HG03354 (cell line): ENCODE measurements at regions not wholly inside any gene's neighbourhood (a gene's known extent, or its start where the extent isn't known, plus 50 kb on each side); places are given as distances from the start of the nearest gene placed in this dataset.

Source experiments
- ATAC-seq: cut with Tn5 transposase; IDR thresholded peaks from one replicate; pipeline ENCODE4 v1.9.1; 2021; ENCODE audit warnings: mild to moderate bottlenecking; ENCODE audit not compliant: unreplicated experiment, poor library complexity, severe bottlenecking

DNA sequence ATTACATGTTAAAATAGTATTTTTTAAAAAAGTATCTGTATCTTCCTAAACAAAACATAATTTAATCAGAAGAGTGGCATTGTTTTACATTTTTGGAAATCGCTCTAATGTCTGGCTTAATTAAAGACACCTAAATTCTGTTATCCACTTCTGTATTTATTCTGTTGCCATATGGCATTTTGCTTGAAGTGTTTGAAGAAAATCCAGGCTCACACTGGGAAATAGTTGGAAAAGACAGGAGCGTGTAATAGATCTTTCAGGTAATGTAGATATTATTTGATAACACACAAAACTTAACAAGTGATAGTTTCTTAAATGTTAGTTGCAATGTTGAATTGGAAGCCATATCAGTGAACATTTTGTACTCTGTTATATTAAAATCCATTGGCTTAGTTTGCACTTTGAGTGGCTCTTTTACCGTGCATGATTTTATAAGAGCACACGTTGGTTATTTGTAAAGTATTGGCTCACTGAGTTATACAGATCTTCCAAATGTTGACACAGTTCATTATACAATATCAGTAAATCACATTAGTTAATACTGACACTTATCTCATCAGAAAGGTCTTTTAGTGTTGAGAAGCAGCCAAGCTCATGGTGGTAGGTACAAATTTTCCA lies 128.4 kb upstream of the NPVF start:
- ATAC-seq = no peak

DNA sequence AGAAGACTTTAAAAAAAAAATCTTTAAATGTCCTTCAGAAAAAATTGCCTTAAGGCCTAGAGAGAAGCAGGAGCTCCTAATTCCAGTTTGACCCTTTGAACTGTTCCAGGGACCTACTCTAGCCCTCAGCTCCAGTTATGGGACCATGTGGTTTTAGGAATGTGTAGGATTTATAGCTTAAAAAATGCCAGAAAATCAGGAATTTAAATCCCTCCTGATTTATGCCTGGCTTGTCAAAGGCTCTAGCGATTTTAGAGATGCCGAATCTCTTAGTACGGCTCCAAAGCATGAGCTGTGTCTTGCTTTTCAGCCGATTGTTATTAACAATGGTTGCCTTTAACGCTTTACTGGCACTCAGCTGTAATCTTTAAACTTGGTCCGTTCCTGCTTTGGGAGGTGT lies 130.6 kb upstream of the NPVF start:
- ATAC-seq = no peak

DNA sequence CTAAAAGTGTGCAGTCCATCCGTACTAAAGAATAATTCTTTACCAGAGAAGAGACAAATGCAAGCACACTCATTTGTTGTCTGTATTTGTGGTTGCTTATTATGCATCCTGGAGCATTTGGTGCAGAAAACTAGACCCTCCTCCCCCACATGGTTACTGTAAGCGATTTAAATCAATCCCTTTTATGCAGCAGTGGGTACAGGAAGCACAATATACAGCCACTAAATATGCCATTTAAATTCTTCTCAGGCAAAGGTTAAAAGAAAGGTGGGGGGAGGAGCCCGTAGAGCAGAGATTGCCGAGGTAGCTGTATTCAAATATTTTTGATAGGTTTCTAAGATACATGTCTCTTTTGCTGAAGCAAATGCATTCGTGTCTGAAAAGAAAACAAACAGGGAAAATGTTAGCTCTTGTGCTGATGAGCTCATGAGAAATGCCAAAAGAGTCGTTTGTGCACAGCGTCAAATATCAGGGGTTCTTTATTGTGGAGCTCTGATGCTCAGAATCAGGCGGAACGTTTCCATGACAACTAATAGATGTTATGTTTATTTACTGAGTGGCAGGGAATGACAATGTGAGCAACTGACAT lies 131.3 kb upstream of the NPVF start:
- no peak for ATAC-seq

DNA sequence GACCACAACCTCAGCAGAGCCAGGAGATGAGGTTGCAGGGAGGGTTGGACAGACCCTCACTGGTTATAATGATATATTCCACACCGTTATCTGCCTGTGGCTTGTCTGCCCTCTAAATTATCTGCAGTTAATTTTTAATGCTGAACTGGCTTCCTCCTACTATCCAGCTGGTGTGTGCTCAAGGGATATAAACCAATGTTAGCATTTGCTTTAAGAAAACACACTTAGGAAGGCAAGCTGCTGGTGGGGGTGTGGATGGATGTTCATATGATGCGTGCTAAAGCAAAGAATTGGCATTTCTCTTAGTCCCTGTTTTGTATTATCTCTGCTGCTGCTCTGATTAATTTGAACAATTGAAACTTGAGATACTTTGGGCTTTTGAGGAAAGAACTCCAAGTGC lies 132.2 kb upstream of the NPVF start:
- no peak for ATAC-seq

DNA sequence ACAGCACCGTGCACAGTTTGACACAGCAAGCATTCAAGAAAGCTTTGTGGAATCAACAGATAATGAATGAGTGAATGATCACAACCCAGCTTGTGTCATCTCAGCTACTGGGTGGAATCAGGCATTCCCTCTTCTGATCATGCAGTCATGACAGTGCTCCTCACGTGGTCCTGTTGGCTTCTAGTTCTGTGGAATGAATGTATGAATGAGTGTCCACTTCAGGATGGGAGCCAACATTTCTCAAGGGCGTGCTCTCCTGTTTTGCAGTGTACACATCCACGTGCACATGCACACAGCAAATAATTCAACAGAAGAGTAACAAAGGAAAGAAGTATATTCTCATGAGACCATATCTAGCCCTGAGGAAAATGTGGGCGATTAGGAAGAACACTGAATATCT lies 133.1 kb upstream of the NPVF start:
- no peak for ATAC-seq

DNA sequence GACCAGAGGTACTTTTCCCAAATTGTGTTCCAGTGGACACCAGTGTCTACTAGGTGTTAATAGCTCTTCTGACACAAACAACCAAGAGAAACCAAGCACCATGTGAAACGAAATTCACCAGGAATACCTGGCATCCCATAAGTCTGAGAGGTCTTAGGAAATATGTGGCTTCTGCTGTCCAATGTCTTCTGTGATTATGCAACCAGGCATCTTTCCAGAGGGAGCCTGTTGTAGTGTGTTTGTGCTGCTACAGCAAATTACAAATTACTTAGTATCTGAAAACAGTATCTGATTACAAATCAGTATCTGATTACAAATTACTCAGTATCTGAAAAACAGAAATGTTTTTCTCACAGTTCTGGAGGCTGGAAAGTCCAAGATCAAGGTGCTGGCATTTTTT lies 133.6 kb upstream of the NPVF start:
- no peak for ATAC-seq

DNA sequence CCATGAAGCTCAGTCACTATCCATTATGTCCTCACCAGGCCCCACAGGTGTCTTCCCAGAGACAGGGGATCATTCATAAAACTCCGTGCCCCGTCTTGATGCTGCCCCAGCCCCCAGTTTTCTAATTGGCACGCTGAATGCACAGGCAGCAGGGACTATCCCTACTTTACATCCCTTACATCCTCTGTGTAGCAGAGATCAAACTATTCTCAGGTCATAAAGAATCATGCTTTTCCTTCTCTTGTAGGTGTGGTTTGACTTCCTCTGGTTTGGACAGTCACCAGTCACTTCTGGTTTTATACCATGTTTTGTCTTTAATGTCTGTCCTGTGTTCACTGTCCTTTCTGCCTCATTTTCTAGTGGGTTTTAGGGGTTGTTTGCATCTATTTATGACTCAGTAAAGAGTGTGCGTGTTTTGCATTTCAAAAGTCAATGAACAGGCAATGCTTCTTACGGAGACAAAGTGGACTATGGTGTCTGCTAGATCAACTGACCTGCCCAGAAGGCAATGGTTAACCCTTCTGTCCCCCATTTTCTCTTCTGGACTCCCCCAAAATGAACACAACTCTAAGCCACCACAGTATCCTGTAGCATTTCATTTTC lies 140.4 kb upstream of the NPVF start:
- no peak for ATAC-seq

DNA sequence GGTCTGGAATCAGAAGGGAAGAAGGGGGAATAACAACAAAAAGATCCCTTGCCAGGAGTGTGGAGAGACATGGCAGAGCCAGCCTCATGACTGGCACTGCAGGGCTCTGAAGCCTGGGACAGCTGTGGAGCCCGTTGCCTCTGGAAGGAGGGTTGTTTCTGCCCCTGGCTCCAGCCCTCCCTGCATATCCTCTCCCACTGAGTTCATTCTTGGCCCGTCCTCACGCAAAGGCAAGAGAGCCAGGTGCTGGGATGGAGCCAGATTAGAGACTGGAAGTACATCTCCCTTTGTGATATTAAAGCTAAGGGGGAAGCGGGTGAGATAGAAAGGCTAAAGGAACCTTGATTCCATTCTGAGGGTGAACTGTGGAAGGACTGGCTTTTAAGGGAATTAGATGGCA lies 141.5 kb upstream of the NPVF start:
- no peak for ATAC-seq

DNA sequence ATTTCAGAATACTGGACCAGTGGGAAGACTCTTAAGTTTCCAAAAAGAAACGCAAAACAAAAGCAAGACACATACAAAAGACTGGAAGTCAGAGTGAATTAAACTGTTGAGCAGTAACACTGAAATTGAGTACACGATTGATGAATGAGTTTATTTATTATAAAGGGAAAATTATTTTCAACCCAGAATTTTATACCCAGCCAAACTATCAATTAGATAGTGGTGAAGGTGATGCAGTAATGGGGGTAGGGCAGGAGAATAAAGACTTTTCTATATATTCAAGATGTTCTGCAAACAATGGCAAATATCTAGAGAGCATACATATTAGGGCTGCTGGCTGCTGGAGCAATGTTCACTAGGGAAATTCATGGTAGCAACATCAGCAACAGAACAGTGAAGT lies 143.7 kb upstream of the NPVF start:
- ATAC-seq = no peak

DNA sequence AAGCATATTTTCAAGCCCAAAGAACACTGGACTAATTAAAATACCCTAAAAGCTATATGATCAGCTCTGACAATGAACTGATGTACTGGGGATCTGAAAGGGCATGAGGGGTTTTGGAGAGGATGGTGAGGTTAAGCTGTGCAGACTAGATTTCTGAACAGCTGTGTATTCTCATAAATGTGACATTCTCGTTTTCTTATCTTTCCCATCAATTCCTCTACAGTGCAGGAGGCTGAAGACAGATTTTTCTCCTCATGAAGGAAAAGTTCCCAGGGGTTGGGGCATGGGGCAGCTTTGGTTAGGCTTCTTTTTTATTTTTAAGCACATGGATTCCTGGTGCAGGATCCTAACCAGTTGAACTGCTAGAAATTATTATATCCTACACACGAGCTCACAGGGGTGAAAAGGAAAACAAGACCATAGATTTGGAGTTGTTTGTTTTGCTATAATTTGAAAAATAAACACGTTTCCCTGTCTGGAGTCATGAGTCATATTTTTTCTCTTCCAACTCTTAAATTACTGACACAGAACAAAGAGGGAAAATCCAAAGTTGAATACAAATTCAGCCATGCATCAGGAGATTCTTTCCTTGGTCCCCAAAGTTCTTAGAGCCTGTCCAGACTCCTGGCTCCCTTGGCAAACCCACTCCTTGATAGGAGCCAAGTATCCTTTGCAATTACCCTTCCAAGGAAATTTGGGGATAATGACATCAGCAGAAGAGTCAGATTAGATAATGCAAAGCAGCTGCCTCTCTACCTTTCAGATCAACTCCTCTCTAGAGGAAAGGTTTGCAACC lies 147.7 kb upstream of the NPVF start:
- no peak for ATAC-seq

DNA sequence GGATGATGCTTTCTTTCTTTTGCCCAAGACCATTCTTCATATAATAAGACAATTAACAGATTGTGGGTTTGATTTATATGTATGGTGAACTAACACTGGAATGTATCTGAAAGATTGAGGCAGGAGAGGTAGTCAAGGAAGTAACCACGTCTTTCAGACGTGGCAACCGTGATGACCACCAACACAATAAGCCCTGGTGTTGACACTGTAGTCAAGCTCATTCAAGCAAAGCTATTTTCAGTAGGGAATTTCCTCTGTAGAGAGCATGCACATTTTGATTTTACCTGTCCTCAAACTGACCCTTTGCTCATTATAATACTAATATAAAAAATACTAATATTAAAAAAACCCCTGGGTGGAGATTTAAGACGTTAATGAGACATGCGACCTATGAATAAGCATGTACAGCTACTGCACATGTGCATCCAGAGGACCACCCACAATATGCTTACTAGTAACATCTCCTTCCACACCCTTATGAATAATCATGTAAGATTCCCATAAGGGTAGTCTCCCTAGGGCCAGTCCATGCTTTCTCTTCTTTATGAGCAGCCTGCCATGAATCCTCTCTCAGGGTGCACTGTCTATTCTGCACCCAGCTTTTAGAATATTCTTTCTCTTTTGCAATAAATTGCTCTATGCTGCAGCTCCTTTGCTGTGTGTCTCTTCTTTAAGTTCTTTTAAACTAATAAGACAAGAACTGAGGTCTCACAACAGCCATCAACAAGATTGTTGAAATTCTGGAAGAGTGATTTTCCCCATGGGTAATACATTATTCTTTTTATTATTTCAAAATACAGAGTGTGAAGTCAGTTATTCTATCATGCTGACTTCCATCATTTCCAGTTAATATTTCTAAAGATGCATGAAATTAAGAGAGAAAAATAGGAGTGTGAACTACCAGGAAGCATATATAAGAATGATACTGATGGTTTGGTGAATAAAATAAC lies 151.3 kb upstream of the NPVF start:
- ATAC-seq = no peak

DNA sequence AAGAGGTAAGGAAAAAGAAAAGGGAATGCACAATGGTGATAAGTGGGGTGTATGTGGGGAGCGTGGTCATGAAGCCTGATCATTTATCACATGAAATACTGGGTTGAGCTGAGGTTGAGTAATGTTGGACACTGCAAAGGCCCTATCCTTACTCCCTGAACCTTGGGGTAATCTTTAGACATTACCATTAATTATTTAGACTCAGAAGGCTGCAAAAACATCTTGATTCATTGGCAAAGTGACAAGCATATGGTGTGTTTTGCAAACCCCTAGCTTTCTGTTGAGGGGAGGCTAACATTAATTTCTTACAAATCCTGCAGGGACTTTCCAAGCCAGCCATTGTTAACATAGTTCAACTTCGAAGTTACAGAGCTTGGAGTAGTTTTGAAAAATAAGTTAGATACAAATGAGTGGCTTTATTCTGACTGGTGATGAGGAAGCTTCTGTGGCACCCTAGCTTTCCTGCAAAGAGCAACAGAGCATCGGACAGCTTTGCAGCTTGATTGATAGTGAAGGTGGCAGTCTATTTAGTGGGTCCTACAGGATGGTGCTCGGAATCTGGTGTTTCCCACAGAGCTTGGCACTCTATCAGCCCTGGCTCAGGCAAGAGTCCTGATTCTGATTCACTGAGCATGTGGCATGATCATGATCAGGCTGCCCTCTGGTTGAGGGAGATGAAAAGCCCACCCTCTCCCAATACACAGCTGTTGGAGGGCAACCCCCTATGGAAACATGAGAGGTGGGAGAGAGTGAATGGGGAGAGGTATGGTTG lies 153.7 kb upstream of the NPVF start:
- no peak for ATAC-seq

DNA sequence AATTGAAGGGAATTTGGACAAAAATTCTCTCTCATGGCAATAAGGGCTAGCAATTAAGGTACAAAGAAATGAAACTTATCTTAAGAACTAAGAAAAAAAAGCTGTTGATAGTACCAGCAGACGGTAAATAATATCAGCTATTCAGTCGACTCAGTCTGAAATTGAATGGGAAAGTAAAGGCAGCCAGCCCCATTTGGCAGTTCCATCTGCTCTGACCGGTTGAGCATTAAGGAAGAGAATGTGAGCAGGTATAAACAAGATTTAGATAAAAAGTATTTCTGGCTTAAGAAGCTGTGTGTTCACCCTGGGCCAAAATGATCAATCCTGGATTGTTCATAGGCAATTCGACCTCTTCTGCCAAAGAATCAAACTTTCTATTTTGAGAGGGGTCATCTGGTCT lies 154.6 kb upstream of the NPVF start:
- ATAC-seq = no peak

DNA sequence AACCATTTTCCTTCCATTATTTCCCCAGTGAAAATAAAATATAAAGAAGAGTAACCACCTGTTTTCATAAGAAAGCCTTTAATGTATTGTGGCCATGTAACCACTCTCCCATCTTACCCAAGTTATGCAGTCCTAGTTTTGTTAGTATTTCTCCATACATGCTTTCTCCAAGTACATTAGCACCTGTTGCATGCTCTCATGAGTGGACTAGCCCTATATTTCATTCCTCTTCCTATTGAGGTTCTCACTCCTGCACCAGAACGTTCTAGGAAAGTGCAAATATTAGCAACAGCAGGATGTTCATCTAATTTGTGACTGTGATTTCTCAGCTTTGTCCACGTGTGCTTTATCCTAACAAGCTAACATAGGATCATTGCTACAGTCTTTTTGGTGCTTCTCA lies 155.1 kb upstream of the NPVF start:
- no peak for ATAC-seq

DNA sequence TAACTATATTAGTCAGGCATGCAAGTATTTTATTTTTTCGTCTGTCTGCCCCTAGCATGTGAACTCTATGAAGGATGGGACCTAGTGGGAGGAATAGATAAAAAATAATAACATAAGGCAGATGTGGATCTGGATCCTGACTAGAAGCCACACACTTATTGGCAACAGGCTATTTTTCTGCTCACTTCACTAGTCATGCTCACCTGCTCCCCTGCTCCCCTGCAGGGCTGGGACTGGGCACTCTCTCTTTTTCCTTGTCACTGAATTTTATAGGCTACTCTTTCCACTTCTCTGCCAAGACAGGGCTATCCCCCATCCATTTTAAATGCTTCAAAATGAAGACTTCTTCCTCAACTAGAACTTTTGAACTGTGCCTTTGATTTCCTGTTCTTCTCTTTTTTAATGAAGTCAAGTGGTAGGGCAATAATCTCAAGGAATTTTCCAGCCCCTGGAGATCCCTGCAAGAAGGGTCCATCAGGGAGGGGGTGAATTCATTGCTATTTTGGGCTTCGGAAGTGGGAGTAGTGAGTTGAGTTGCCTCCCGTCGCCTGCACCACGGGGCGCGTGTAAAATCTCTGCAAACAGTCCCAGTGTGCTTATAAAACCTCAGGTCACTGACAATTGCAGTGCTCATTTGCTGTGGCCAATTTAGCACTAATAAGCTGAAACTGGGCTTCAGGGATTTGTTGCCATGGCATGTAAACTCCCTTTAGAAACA lies 156.7 kb upstream of the NPVF start:
- no peak for ATAC-seq

DNA sequence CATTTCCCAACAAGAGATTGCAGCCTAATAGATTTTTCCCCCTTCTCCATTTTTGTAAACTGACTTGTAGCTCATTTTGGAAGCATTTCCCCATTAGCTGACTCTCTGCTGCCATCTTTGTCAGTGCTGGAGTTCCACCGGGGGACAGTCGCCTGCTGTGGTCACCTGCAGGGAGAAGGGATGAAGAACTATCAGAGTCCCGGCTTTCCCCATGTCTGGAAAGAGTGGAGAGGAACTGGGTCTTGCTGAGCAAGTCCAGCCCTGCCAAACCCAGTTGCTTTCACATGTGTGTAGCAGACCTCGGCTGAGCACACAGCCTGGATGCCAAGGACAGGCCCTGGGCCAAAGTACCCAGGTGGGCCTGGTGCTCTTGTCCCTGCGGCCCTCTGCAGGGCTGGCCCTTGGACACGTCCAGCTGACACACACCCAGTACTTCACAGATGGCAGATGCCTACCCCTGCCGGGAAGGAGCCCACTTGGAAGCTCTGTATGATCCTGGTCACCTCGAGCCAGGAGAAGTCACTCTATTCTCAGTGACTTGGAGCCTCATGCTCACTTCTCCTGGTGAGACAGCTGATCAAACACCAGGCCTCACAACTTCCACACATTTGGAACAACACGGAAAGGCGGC lies 157.3 kb upstream of the NPVF start:
- no peak for ATAC-seq

DNA sequence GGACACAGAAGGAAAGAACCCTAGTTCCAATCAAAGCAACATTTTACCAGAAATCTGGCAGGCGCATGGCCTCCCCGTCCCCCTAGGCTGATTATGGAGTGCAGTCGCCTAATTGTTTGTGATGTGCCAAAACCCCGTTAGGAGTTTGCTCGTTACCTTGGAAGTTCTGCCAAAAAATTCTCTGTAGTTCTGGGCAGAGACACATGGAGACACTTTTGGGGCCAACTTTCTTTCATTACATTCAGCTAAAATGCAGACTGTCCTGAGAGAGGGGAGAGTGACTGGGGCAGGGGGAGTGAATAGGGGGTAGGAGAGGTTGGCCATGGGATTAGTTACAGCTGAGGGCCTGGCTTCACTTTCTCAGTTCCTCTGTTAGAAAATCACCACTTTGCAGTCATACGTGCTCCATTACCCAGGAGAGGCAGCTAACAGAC lies 158.0 kb upstream of the NPVF start:
- no peak for ATAC-seq

DNA sequence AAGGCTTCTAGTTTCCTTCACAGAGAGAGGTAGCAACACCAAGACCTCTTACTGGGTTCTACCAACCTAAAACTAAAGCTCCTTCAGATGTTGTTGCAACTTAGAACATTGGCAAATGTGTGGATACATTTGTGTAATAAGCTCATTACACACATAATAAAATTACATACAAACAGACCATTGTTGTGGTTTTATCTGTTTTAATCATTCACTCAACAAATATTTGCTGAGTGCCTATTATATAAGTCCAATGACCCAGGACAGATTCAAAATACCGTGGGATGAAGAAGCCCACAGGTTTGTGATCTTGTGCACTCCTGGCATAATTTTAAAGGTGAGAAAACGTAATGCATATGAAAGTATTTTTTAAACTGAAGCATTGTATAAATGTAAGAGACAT lies 160.4 kb upstream of the NPVF start:
- no peak for ATAC-seq
